ENCODE measurements at regions not wholly inside any gene's neighbourhood (a gene's known extent, or its start where the extent isn't known, plus 50 kb on each side); places are given as distances from the start of the nearest gene placed in this dataset.

GRCh38 chr6:54702772-54703171, 143.8 kb upstream of the FAM83B start:
- Histone ChIP-seq H3K4me1 (ENCODE audit: control insufficient read depth, insufficient read depth, low read length) (peaks cover 7% of the 10 kb centered on the region), H3K4me3 (ENCODE audit: insufficient read depth, low read depth, low read length) (no peak overlapping the region), H3K36me3 (ENCODE audit: control insufficient read depth, insufficient read depth, low read length) (no peaks in the 10 kb centered on the region), H3K9me3 (ENCODE audit: control insufficient read depth, low read length) (no peaks in the 10 kb centered on the region), H3K27ac (ENCODE audit: insufficient read depth, low read depth, low read length, poor library complexity, severe bottlenecking) (no peak overlapping the region), H3K27me3 (ENCODE audit: control insufficient read depth, insufficient read depth, low read length, poor library complexity, severe bottlenecking) (no peaks in the 10 kb centered on the region)
- WGBS, 2 experiments: 76 to 96% methylated on average over 2 to 3 of the region's 3 CpGs

GRCh38 chr6:54706391-54706790, 140.2 kb upstream of the FAM83B start:
- 87 to 93% methylated on average over 3 of the region's 3 CpGs for WGBS, 2 experiments
- Histone ChIP-seq H3K4me1 (ENCODE audit: control insufficient read depth, insufficient read depth, low read length) (no peaks in the 10 kb centered on the region), H3K36me3 (ENCODE audit: control insufficient read depth, insufficient read depth, low read length) (no peaks in the 10 kb centered on the region), H3K9me3 (ENCODE audit: control insufficient read depth, low read length) (no peaks in the 10 kb centered on the region), H3K4me3 (ENCODE audit: insufficient read depth, low read depth, low read length) (no peak overlapping the region), H3K27ac (ENCODE audit: insufficient read depth, low read depth, low read length, poor library complexity, severe bottlenecking) (no peak overlapping the region), H3K27me3 (ENCODE audit: control insufficient read depth, insufficient read depth, low read length, poor library complexity, severe bottlenecking) (no peaks in the 10 kb centered on the region)

GRCh38 chr6:54706844-54707605, 139.5 kb upstream of the FAM83B start:
- H3K27me3 ChIP-seq (ENCODE audit: control insufficient read depth, insufficient read depth, low read length, poor library complexity, severe bottlenecking): no peaks in the 10 kb centered on the region
- H3K4me1 ChIP-seq (ENCODE audit: control insufficient read depth, insufficient read depth, low read length): no peaks in the 10 kb centered on the region
- H3K9me3 ChIP-seq (ENCODE audit: control insufficient read depth, low read length): no peaks in the 10 kb centered on the region
- no peaks in the 10 kb centered on the region for H3K36me3 ChIP-seq (ENCODE audit: control insufficient read depth, insufficient read depth, low read length)
- 92 to 95% methylated on average over 3 to 4 of the region's 4 CpGs for WGBS, 2 experiments
- no peak overlapping the region for H3K27ac ChIP-seq (ENCODE audit: insufficient read depth, low read depth, low read length, poor library complexity, severe bottlenecking)
- no peak overlapping the region for H3K4me3 ChIP-seq (ENCODE audit: insufficient read depth, low read depth, low read length)

- WGBS, 2 experiments: 94 to 97% methylated on average over 2 of the region's 2 CpGs
- Histone ChIP-seq H3K4me3 (ENCODE audit: insufficient read depth, low read depth, low read length) (no peak overlapping the region), H3K27ac (ENCODE audit: insufficient read depth, low read depth, low read length, poor library complexity, severe bottlenecking) (no peak overlapping the region), H3K9me3 (ENCODE audit: control insufficient read depth, low read length) (no peaks in the 10 kb centered on the region), H3K4me1 (ENCODE audit: control insufficient read depth, insufficient read depth, low read length) (no peaks in the 10 kb centered on the region), H3K36me3 (ENCODE audit: control insufficient read depth, insufficient read depth, low read length) (no peaks in the 10 kb centered on the region), H3K27me3 (ENCODE audit: control insufficient read depth, insufficient read depth, low read length, poor library complexity, severe bottlenecking) (no peaks in the 10 kb centered on the region)
These were observed 136.1 kb upstream of the FAM83B start for GRCh38 chr6:54710456-54710855.

- Histone ChIP-seq H3K36me3 (ENCODE audit: control insufficient read depth, insufficient read depth, low read length) (no peaks in the 10 kb centered on the region), H3K4me1 (ENCODE audit: control insufficient read depth, insufficient read depth, low read length) (peaks cover 21% of the 10 kb centered on the region), H3K9me3 (ENCODE audit: control insufficient read depth, low read length) (no peaks in the 10 kb centered on the region), H3K4me3 (ENCODE audit: insufficient read depth, low read depth, low read length) (no peak overlapping the region), H3K27me3 (ENCODE audit: control insufficient read depth, insufficient read depth, low read length, poor library complexity, severe bottlenecking) (no peaks in the 10 kb centered on the region), H3K27ac (ENCODE audit: insufficient read depth, low read depth, low read length, poor library complexity, severe bottlenecking) (no peak overlapping the region)
- 92 to 96% methylated on average over 6 of the region's 6 CpGs for WGBS, 2 experiments
These were observed 130.6 kb upstream of the FAM83B start for GRCh38 chr6:54716010-54716409.

GRCh38 chr6:54716877-54717276, 129.7 kb upstream of the FAM83B start:
- Histone ChIP-seq H3K36me3 (ENCODE audit: control insufficient read depth, insufficient read depth, low read length) (no peaks in the 10 kb centered on the region), H3K4me3 (ENCODE audit: insufficient read depth, low read depth, low read length) (no peak overlapping the region), H3K27ac (ENCODE audit: insufficient read depth, low read depth, low read length, poor library complexity, severe bottlenecking) (no peak overlapping the region), H3K9me3 (ENCODE audit: control insufficient read depth, low read length) (no peaks in the 10 kb centered on the region), H3K4me1 (ENCODE audit: control insufficient read depth, insufficient read depth, low read length) (peaks cover 21% of the 10 kb centered on the region), H3K27me3 (ENCODE audit: control insufficient read depth, insufficient read depth, low read length, poor library complexity, severe bottlenecking) (no peaks in the 10 kb centered on the region)
- WGBS, 2 experiments: 94 to 100% methylated on average over 2 of the region's 3 CpGs

GRCh38 chr6:54717849-54718455, 128.6 kb upstream of the FAM83B start:
- 65 to 76% methylated on average over 3 to 5 of the region's 5 CpGs for WGBS, 2 experiments
- H3K27me3 ChIP-seq (ENCODE audit: control insufficient read depth, insufficient read depth, low read length, poor library complexity, severe bottlenecking): no peaks in the 10 kb centered on the region
- no peak overlapping the region for H3K4me3 ChIP-seq (ENCODE audit: insufficient read depth, low read depth, low read length)
- H3K9me3 ChIP-seq (ENCODE audit: control insufficient read depth, low read length): no peaks in the 10 kb centered on the region
- no peak overlapping the region for H3K27ac ChIP-seq (ENCODE audit: insufficient read depth, low read depth, low read length, poor library complexity, severe bottlenecking)
- H3K4me1 ChIP-seq (ENCODE audit: control insufficient read depth, insufficient read depth, low read length): peaks cover 21% of the 10 kb centered on the region
- no peaks in the 10 kb centered on the region for H3K36me3 ChIP-seq (ENCODE audit: control insufficient read depth, insufficient read depth, low read length)

GRCh38 chr6:54718541-54719023, 128.0 kb upstream of the FAM83B start:
- H3K27ac ChIP-seq (ENCODE audit: insufficient read depth, low read depth, low read length, poor library complexity, severe bottlenecking): no peak overlapping the region

GRCh38 chr6:54719131-54719530, 127.4 kb upstream of the FAM83B start:
- Histone ChIP-seq H3K27ac (ENCODE audit: insufficient read depth, low read depth, low read length, poor library complexity, severe bottlenecking) (no peak overlapping the region), H3K36me3 (ENCODE audit: control insufficient read depth, insufficient read depth, low read length) (no peaks in the 10 kb centered on the region), H3K27me3 (ENCODE audit: control insufficient read depth, insufficient read depth, low read length, poor library complexity, severe bottlenecking) (no peaks in the 10 kb centered on the region), H3K9me3 (ENCODE audit: control insufficient read depth, low read length) (no peaks in the 10 kb centered on the region), H3K4me3 (ENCODE audit: insufficient read depth, low read depth, low read length) (no peak overlapping the region), H3K4me1 (ENCODE audit: control insufficient read depth, insufficient read depth, low read length) (peaks cover 21% of the 10 kb centered on the region)

More at GRCh38 chr6:54718541-54719023, 128.0 kb upstream of the FAM83B start:
- H3K36me3 ChIP-seq (ENCODE audit: control insufficient read depth, insufficient read depth, low read length): no peaks in the 10 kb centered on the region
- no peak overlapping the region for H3K4me3 ChIP-seq (ENCODE audit: insufficient read depth, low read depth, low read length)
- no peaks in the 10 kb centered on the region for H3K9me3 ChIP-seq (ENCODE audit: control insufficient read depth, low read length)
- no peaks in the 10 kb centered on the region for H3K27me3 ChIP-seq (ENCODE audit: control insufficient read depth, insufficient read depth, low read length, poor library complexity, severe bottlenecking)
- peaks cover 21% of the 10 kb centered on the region for H3K4me1 ChIP-seq (ENCODE audit: control insufficient read depth, insufficient read depth, low read length)
- 90 to 94% methylated on average over 5 to 6 of the region's 6 CpGs for WGBS, 2 experiments

- Histone ChIP-seq H3K9me3 (ENCODE audit: control insufficient read depth, low read length) (no peaks in the 10 kb centered on the region), H3K27ac (ENCODE audit: insufficient read depth, low read depth, low read length, poor library complexity, severe bottlenecking) (no peak overlapping the region), H3K4me3 (ENCODE audit: insufficient read depth, low read depth, low read length) (no peak overlapping the region), H3K27me3 (ENCODE audit: control insufficient read depth, insufficient read depth, low read length, poor library complexity, severe bottlenecking) (no peaks in the 10 kb centered on the region), H3K4me1 (ENCODE audit: control insufficient read depth, insufficient read depth, low read length) (peaks cover 21% of the 10 kb centered on the region), H3K36me3 (ENCODE audit: control insufficient read depth, insufficient read depth, low read length) (no peaks in the 10 kb centered on the region)
- WGBS, 2 experiments: 0% methylated on average over 1 of the region's 1 CpG; no CpG with 5 or more reads in 1 of the 2 experiments
These were observed 126.9 kb upstream of the FAM83B start for GRCh38 chr6:54719633-54720032.

Data from ectodermal cell (in vitro differentiated cells).